ENCODE measurements at regions not wholly inside any gene's neighbourhood (a gene's known extent, or its start where the extent isn't known, plus 50 kb on each side); places are given as distances from the start of the nearest gene placed in this dataset.

DNA sequence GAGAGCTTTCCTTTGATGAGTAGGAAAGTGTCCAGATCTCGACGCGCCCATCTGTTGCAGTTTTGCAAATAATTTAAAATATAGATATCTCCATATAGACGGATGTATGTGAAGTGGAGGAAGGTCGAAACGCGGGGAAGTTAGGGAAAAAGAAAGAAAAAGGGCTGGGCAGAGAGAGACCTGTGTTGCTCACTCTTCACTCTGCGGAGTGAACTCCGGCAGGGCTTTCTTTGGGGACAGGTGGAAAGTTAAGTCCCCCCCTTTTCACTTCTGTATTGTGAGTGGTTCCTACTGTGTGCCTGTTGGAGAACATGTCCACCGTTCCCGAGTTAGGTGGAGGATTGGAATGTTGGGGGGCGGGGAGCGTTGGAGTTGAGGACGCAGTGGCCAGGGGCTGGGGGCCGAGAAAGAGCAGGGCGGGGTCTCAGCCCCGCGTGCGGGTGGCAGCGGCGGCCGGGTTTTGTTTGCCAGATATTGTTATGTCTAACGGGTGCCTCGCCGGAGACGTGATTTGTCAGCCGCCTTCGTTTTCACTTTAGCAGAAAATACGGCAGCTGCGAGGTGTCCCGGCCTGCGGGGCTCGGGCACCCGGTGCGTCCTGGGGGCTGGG, 145.1 kb upstream of the ZNF536 start:
- no peak overlapping the region for H4K5ac ChIP-seq (ENCODE audit: low read depth, low read length)
- H3K4me3 ChIP-seq (ENCODE audit: insufficient read depth, low read depth, low read length), result peak overlapping the region; percentile 51
- no peak overlapping the region for H4K91ac ChIP-seq (ENCODE audit: insufficient read depth, low read depth, low read length)
- H4K20me1 ChIP-seq (ENCODE audit: insufficient read depth, low read length), result no peaks in the 10 kb centered on the region
- H3K4ac ChIP-seq (ENCODE audit: low read depth, low read length), result no peak overlapping the region
- no TSS peak for BruUV-seq (replicated peaks)
- H3K9ac ChIP-seq (ENCODE audit: low read depth, low read length), result no peak overlapping the region
- H3K23ac ChIP-seq (ENCODE audit: low read depth, low read length), result no peak overlapping the region
- H3K27me3 ChIP-seq (ENCODE audit: control insufficient read depth, insufficient read depth, low read length), result peaks cover 62% of the 10 kb centered on the region
- in situ Hi-C loops (cut with MboI; ENCODE audit: low sequenced_read_pairs), result no loop called here
- no peaks in the 10 kb centered on the region for H3K36me3 ChIP-seq (ENCODE audit: control insufficient read depth, insufficient read depth, low read length)
- no peak overlapping the region for H2AK9ac ChIP-seq (replicated peaks; ENCODE audit: low read depth, low read length, poor library complexity)
- no peak overlapping the region for H2BK15ac ChIP-seq (ENCODE audit: low read depth, low read length)
- intact Hi-C loops (cut with micrococcal nuclease), result loop anchor here (10.0 kb wide), 2 partner anchors 282 to 418 kb away; partner anchors contain the start of gene URI1
- H3K18ac ChIP-seq (ENCODE audit: low read depth, low read length), result no peak overlapping the region
- H3K9me3 ChIP-seq (ENCODE audit: control insufficient read depth, insufficient read depth, low read length), result no peaks in the 10 kb centered on the region
- H3K27ac ChIP-seq (ENCODE audit: insufficient read depth, low read length), result no peak overlapping the region
- no peak overlapping the region for H2BK20ac ChIP-seq (ENCODE audit: low read depth, low read length)
- no peak overlapping the region for H2BK5ac ChIP-seq (ENCODE audit: low read depth, low read length, poor library complexity, severe bottlenecking)
- no peak overlapping the region for H4K8ac ChIP-seq (ENCODE audit: low read depth in 2 of 2, low read length in 2 of 2)
- H3K4me1 ChIP-seq (ENCODE audit: control insufficient read depth, insufficient read depth, low read length), result peaks cover 4% of the 10 kb centered on the region; the same call in 1 of the 2 replicates
- H2AFZ ChIP-seq (replicated peaks; ENCODE audit: low read length, poor library complexity), result peak overlapping the region; percentile 66
- H3K79me1 ChIP-seq (ENCODE audit: low read depth in 1 of 2, low read length in 2 of 2), result no peaks in the 10 kb centered on the region
- H3K9me1 ChIP-seq (ENCODE audit: insufficient read depth, low read length), result no peaks in the 10 kb centered on the region
- CTCF ChIA-PET, result interaction anchor here (0.6 kb wide), 1 partner anchor 334 kb away, joined by 4 read pairs; no protein-coding TSS in a partner anchor
- no peak overlapping the region for H2AK5ac ChIP-seq (ENCODE audit: low read depth, low read length)
- no peak overlapping the region for H2BK120ac ChIP-seq (ENCODE audit: low read depth, low read length)
- H3K4me2 ChIP-seq (ENCODE audit: low read depth, low read length), result peak overlapping the region; percentile 78
- dilution Hi-C loops (cut with HindIII; ENCODE audit: low sequenced_read_pairs, unreplicated experiment), result no loop called here
- TF ChIP-seq, protein P1, sequence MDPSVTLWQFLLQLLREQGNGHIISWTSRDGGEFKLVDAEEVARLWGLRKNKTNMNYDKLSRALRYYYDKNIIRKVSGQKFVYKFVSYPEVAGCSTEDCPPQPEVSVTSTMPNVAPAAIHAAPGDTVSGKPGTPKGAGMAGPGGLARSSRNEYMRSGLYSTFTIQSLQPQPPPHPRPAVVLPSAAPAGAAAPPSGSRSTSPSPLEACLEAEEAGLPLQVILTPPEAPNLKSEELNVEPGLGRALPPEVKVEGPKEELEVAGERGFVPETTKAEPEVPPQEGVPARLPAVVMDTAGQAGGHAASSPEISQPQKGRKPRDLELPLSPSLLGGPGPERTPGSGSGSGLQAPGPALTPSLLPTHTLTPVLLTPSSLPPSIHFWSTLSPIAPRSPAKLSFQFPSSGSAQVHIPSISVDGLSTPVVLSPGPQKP (IDR thresholded peaks at IDR 0.05; ENCODE audit: borderline replicate concordance, low read depth, low read length), result no peak
- TF ChIP-seq CTCF (conservative IDR thresholded peaks at IDR 0.05; ENCODE audit: low read depth, low read length) (no peak), SMC3 (IDR thresholded peaks at IDR 0.05; ENCODE audit: low read depth, low read length) (no peak), FOS (IDR thresholded peaks at IDR 0.05; ENCODE audit: low read depth, low read length) (no peak), CEBPB (IDR thresholded peaks at IDR 0.05; ENCODE audit: low read depth, low read length) (no peak), MAFK (IDR thresholded peaks at IDR 0.05; ENCODE audit: low read depth, low read length) (no peak), POLR2A (IDR thresholded peaks at IDR 0.05; ENCODE audit: low read depth, low read length) (no peak), MXI1 (IDR thresholded peaks at IDR 0.05; ENCODE audit: borderline replicate concordance, low read depth, low read length) (no peak), RCOR1 (IDR thresholded peaks at IDR 0.05; ENCODE audit: insufficient replicate concordance, low read length) (no peak)
- TF ChIP-seq, protein P2, sequence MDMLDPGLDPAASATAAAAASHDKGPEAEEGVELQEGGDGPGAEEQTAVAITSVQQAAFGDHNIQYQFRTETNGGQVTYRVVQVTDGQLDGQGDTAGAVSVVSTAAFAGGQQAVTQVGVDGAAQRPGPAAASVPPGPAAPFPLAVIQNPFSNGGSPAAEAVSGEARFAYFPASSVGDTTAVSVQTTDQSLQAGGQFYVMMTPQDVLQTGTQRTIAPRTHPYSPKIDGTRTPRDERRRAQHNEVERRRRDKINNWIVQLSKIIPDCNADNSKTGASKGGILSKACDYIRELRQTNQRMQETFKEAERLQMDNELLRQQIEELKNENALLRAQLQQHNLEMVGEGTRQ (IDR thresholded peaks at IDR 0.05; ENCODE audit: low read depth, low read length), result no peak
- WGBS, 2 experiments (ENCODE audit: extremely low coverage in 2 of 2, insufficient read length in 1 of 2), result 0% methylated on average over 10 of the region's 35 CpGs; no CpG with 5 or more reads in 1 of the 2 experiments
- no peak for DNase-seq
- no peak overlapping the region for H3K56ac ChIP-seq (ENCODE audit: extremely low read depth, insufficient read depth, low read length)
- POLR2A ChIA-PET (ENCODE audit: unreplicated experiment), result no interaction called here
- no peak overlapping the region for H3K14ac ChIP-seq (replicated peaks; ENCODE audit: low read depth, low read length)
- no peak; the same call in none of the 2 replicates for ATAC-seq (ENCODE audit: low read depth)

Data from IMR-90 (cell line).